GM12874 (cell line): ENCODE measurements at regions not wholly inside any gene's neighbourhood (a gene's known extent, or its start where the extent isn't known, plus 50 kb on each side); places are given as distances from the start of the nearest gene placed in this dataset.

Source experiments
- TF ChIP-seq, protein P1 (sequence below): IDR thresholded peaks from 2 replicates; pipeline ENCODE4 v1.5.1; 2011; ENCODE audit warnings: low read depth, mild to moderate bottlenecking, control low read depth, low read length, moderate library complexity; ENCODE audit not compliant: insufficient read depth

DNA sequence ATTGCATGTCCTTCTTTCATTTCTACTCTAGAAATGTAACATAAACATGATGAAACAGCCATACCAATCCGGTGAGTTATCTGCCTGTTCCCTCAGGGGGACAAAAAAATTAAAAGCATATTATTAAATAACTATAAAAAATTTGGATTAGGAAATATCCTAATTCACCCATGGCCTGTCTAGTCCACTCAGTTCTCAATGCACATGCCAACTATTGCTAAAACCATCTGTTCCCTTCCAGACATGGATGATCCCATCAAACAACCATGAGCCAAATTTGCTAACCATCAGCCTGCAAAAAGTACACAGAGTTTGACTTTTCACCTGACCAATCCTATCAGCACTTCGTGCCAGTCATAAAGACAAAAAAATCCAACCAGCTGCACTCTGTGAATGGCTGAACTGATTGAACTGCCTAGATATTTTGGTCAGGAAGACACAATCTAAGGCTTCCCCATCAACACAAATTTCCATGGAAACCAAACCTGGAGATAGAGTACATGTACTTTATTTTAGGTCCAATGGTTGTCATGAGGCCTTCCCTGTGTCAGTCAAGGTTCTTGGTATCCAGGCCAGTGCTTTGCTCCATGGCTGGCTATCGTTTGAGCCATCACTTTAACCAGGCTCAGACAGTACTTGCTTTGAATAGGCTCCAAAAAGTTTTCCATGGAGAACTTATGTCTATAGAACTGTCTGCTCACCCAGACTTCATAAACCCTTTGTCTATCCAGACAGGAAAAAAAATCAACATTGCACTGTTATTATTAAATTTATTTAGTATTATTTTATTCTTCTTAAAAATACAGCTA is 570.8 kb downstream of the LTN1 start:
- TF ChIP-seq, protein P1, sequence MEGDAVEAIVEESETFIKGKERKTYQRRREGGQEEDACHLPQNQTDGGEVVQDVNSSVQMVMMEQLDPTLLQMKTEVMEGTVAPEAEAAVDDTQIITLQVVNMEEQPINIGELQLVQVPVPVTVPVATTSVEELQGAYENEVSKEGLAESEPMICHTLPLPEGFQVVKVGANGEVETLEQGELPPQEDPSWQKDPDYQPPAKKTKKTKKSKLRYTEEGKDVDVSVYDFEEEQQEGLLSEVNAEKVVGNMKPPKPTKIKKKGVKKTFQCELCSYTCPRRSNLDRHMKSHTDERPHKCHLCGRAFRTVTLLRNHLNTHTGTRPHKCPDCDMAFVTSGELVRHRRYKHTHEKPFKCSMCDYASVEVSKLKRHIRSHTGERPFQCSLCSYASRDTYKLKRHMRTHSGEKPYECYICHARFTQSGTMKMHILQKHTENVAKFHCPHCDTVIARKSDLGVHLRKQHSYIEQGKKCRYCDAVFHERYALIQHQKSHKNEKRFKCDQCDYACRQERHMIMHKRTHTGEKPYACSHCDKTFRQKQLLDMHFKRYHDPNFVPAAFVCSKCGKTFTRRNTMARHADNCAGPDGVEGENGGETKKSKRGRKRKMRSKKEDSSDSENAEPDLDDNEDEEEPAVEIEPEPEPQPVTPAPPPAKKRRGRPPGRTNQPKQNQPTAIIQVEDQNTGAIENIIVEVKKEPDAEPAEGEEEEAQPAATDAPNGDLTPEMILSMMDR, result no peak

DNA sequence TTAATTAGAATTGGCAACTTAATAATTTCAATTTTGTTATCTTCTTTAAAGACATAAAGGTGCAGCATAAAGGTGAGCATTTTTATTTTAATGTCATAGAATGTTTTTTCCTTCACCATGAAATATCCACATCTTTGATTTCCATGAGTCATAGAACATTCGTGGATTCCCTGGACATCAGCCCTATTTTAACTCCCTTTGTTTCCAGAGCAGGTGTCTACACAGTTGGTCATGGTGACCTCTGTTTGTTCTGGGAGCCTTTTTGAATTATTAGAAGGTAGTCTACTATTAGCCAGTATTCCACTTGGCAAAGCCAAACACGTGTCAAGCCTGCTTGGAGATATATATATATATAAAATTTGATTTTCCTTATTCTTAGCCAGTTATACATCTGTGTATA is 572.9 kb downstream of the LTN1 start:
- TF ChIP-seq, protein P1, result no peak

DNA sequence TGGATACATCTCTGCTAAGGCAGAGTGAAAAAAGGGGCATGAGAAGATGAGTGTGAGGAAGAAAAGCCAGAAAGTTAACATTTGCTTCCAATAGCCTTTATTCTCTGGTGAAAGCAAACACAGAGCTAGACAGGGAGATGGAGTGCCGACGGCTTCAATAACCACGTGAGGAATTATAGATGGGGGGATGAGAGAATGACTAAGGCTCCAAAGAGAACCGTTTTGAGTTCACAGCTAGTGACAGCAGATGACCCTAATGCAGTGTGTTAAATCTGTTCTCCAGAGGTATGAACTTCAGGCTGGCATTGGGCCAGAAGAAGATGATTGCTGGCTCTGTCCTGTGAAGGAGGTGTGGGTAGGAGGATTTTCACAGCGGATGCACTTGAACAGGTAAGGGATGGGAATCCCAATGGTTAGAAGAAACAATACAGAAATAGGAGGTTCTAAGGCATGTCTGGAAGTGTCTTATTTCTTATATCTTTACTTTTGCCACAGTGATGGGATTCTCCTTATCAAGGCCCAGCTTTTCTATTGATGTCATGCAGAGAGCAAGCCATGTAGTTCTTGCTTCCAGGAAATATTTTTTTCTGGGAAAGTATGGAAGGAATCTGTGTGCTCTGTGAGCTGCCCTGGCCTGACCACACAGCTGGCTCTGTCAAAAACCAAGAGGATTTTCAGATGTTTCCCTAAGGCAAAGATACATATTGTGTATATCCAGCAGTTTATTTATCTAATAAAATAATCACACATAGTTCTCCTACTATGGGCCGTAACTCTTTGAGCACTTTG is 573.8 kb downstream of the LTN1 start:
- TF ChIP-seq, protein P1, result no peak

DNA sequence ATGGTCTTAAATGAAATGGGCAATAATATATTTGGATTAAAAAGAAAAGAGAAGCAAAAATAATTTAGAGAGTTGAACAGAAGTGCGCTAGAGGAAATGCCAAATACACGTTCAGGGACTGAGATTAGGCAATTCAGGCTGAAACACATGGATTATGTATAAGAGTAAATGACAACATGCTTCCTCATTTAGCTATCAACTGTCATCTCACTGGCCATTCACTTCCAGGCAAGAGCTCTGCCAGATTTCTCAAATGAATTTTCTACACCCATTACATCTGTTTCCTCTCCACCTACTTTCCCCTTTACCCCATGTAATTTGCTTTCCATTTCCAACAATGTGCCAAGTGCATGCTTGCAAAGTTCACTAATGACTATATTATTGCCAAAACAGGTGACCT is 582.4 kb downstream of the LTN1 start:
- TF ChIP-seq, protein P1, result no peak

DNA sequence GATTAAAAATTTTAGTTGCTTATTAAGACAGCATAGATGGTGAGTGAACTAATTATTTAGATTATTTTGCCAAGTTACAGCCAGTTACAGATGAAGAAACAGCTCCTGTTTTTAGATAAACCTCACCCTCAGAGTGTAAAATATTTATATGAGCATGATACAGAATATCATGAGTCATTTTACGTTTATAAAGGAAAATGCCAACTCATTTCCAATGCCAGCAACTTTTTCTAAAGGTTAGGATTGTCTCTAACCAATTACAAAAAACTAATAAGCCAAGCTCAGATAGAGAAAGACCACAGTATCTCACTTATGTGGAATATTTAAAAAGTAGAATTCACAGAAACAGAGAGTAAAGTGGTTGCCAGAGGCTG is 590.1 kb downstream of the LTN1 start:
- TF ChIP-seq, protein P1, result no peak

DNA sequence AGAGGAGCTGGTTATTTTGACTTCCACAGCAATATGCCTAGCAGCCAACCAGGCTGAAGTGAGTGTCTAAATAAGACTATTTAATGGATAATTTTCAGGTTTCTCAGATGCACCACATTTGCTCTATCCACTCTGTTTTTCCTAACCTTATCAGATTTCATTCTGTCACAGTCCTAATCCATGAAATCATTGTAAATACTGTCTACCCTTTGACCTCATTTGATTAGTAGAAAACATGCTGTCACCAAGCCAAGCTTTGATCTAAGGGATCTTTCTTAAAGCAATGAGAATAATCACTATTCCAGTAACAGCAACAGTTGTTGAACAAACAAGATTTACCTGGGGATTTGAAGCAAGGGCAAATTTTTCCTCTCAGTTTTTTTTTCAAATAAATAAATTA is 595.6 kb downstream of the LTN1 start:
- TF ChIP-seq, protein P1, result no peak

DNA sequence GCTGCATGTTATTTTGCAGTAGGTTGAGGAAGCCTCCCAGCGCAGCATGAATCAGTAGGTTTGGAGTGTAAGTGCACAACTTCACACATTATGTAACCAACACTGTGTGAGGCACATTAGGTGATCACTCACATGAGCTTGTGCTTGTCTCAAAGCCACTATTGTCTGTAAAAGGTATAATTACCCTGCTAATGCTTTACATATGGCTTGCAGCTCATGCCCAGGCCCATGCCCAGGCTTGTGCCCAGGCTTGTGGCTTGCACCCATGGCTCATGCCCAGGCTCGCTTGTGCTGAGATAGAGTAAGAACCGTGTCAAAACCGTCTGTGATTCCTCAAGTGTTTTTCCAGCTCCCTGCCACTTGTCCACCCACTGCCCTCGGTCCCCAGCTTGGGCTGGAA is 596.3 kb downstream of the LTN1 start:
- TF ChIP-seq, protein P1, result no peak
